Kidney capillary endothelial cell (primary cell): ENCODE measurements at regions not wholly inside any gene's neighbourhood (a gene's known extent, or its start where the extent isn't known, plus 50 kb on each side); places are given as distances from the start of the nearest gene placed in this dataset.
"Not testable (repeated sequence)": the region's sequence is repeated elsewhere in the genome, so short reads cannot be mapped to it uniquely, and the experiment has no call there.

Experiments
- DNase-seq: peaks from one replicate; pipeline ENCODE4 v3.0.0-alpha.2; 2018; ENCODE audit warnings: low spot score

- DNase-seq = no peak
Measured at GRCh38 chr22:23380230-23380573, 199.9 kb downstream of the IGLL1 start.

- not testable (repeated sequence) for DNase-seq
Measured at GRCh38 chr22:23379540-23380229, 199.4 kb downstream of the BCR start.

- no peak for DNase-seq
Measured at GRCh38 chr22:23377767-23378166, 197.5 kb downstream of the BCR start.

- DNase-seq = no peak
Measured at GRCh38 chr22:23376256-23376655, 195.9 kb downstream of the BCR start.

GRCh38 chr22:23375031-23375827 lies 194.9 kb downstream of the BCR start:
- no peak for DNase-seq

GRCh38 chr22:23373601-23374000 lies 193.3 kb downstream of the BCR start:
- no peak for DNase-seq

- no peak for DNase-seq
Measured at GRCh38 chr22:23370251-23370650, 189.9 kb downstream of the BCR start.

GRCh38 chr22:23369054-23369685 lies 188.9 kb downstream of the BCR start:
- no peak for DNase-seq
